HepG2 (cell line): ENCODE measurements at regions not wholly inside any gene's neighbourhood (a gene's known extent, or its start where the extent isn't known, plus 50 kb on each side); places are given as distances from the start of the nearest gene placed in this dataset.

Source experiments
- CAMTA2 ChIP-seq: sonication (generic); formaldehyde crosslinking; IDR thresholded peaks from 2 replicates; pipeline ENCODE4 v1.4.0; 2020; ENCODE audit warnings: mild to moderate bottlenecking, missing genetic modification reagents, borderline replicate concordance
- ISX ChIP-seq: sonication (generic); formaldehyde crosslinking; conservative IDR thresholded peaks from 2 replicates; pipeline ENCODE4 v1.5.0; 2020; ENCODE audit warnings: missing genetic modification reagents
- NCOA2 ChIP-seq: sonication (generic); formaldehyde crosslinking; IDR thresholded peaks from 2 replicates; pipeline ENCODE4 v1.8.0; 2022; ENCODE audit warnings: inconsistent platforms
- SP5 ChIP-seq: IDR thresholded peaks from 2 replicates; pipeline ENCODE4 v1.6.1; 2016; ENCODE audit warnings: low read depth, borderline replicate concordance
- ZFP91 ChIP-seq: sonication (generic); formaldehyde crosslinking; IDR thresholded peaks from 2 replicates; pipeline ENCODE4 v1.9.0; 2022; ENCODE audit warnings: missing genetic modification reagents, mild to moderate bottlenecking, borderline replicate concordance
- ZNF7 ChIP-seq: IDR thresholded peaks from 2 replicates; pipeline ENCODE4 v1.6.1; 2016; ENCODE audit warnings: missing biosample characterization, missing genetic modification reagents
- TF ChIP-seq, protein P1 (sequence below): sonication (generic); formaldehyde crosslinking; IDR thresholded peaks from 2 replicates; pipeline ENCODE4 v1.5.1; 2020; ENCODE audit warnings: missing genetic modification reagents, mild to moderate bottlenecking, borderline replicate concordance
- TF ChIP-seq, protein P2 (sequence below): sonication (generic); formaldehyde crosslinking; IDR thresholded peaks from 2 replicates; pipeline ENCODE4 v1.4.0; 2020; ENCODE audit warnings: missing genetic modification reagents

- TF ChIP-seq, protein P1, sequence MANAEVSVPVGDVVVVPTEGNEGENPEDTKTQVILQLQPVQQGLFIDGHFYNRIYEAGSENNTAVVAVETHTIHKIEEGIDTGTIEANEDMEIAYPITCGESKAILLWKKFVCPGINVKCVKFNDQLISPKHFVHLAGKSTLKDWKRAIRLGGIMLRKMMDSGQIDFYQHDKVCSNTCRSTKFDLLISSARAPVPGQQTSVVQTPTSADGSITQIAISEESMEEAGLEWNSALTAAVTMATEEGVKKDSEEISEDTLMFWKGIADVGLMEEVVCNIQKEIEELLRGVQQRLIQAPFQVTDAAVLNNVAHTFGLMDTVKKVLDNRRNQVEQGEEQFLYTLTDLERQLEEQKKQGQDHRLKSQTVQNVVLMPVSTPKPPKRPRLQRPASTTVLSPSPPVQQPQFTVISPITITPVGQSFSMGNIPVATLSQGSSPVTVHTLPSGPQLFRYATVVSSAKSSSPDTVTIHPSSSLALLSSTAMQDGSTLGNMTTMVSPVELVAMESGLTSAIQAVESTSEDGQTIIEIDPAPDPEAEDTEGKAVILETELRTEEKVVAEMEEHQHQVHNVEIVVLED (CRISPR knock-in tag) = no peak
- TF ChIP-seq ZFP91 (CRISPR knock-in tag) (no peak), NCOA2 (CRISPR knock-in tag) (no peak), CAMTA2 (CRISPR knock-in tag) (no peak), ZNF7 (no peak), ISX (CRISPR knock-in tag) (no peak), SP5 (CRISPR knock-in tag) (no peak)
- TF ChIP-seq, protein P2, sequence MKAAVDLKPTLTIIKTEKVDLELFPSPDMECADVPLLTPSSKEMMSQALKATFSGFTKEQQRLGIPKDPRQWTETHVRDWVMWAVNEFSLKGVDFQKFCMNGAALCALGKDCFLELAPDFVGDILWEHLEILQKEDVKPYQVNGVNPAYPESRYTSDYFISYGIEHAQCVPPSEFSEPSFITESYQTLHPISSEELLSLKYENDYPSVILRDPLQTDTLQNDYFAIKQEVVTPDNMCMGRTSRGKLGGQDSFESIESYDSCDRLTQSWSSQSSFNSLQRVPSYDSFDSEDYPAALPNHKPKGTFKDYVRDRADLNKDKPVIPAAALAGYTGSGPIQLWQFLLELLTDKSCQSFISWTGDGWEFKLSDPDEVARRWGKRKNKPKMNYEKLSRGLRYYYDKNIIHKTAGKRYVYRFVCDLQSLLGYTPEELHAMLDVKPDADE (CRISPR knock-in tag) = no peak
These were observed 86.3 kb upstream of the SLC66A3 start (continued) for GRCh38 chr2:11068856-11069526.
